B cell (primary cell): ENCODE measurements at regions not wholly inside any gene's neighbourhood (a gene's known extent, or its start where the extent isn't known, plus 50 kb on each side); places are given as distances from the start of the nearest gene placed in this dataset.

ENCODE experiments used
- ATAC-seq: fragments of 200-7000 bp; cut with Tn5 transposase; one replicate; pipeline ENCODE4 v1.10.0; 2021; ENCODE audit warnings: low read depth, mild to moderate bottlenecking, moderate number of reproducible peaks, moderate library complexity
- CTCF ChIA-PET: fragments of 350-600 bp; sonication (Branson Sonifier 250); formaldehyde crosslinking; loops from one replicate; lab custom pipeline; 2021; ENCODE audit warnings: antibody characterized with exemption, inconsistent platforms; lab: Charles Lee
- POLR2A ChIA-PET: fragments of 350-600 bp; sonication (Branson Sonifier 250); formaldehyde crosslinking; loops from one replicate; lab custom pipeline; 2021; ENCODE audit warnings: antibody characterized with exemption; lab: Charles Lee
- DNase-seq: peaks from one replicate; pipeline ENCODE4 v3.0.0; 2013
- H2AFZ ChIP-seq: 2 replicates; pipeline ENCODE4 v1.6.1; 2012; ENCODE audit warnings: mild to moderate bottlenecking, low read depth, low read length; ENCODE audit not compliant: insufficient read depth, poor library complexity, severe bottlenecking
- H3K27ac ChIP-seq, 2 donors: 1 replicate in 1 of 2; 2 replicates in 1 of 2; pipeline ENCODE4 v1.5.1; 2012 to 2013; ENCODE audit warnings: low read length in 2 of 2, mild to moderate bottlenecking in 2 of 2, moderate library complexity in 1 of 2
- H3K27me3 ChIP-seq, 4 experiments: fragments of 200-600 bp in 1 of 4; sonication (generic) in 1 of 4; replicated peaks in 1 of 4; 1 replicate in 2 of 4; 2 replicates in 2 of 4; pipeline versions ENCODE4 v1.6.1 to v1.7.0; 2013 to 2016; ENCODE audit warnings: low read length in 3 of 4, mild to moderate bottlenecking in 2 of 4, mixed read lengths in 1 of 4, moderate library complexity in 1 of 4; ENCODE audit not compliant: insufficient read depth in 4 of 4, control insufficient read depth in 3 of 4; ENCODE audit errors: control extremely low read depth in 1 of 4
- H3K36me3 ChIP-seq, 2 experiments: replicated peaks in 1 of 2; 1 replicate in 1 of 2; 2 replicates in 1 of 2; pipeline versions ENCODE4 v1.6.1 to v1.7.1; 2013; ENCODE audit warnings: low read length in 1 of 2; ENCODE audit not compliant: insufficient read depth in 2 of 2, control insufficient read depth in 1 of 2; ENCODE audit errors: control extremely low read depth in 1 of 2, extremely low read depth in 1 of 2
- H3K4me1 ChIP-seq, 2 donors: fragments of 200-600 bp in 1 of 2; sonication (generic) in 1 of 2; 1 replicate in 1 of 2; 2 replicates in 1 of 2; pipeline versions ENCODE4 v1.5.1 to v1.6.1; 2013 to 2017; ENCODE audit warnings: low read length in 2 of 2; ENCODE audit not compliant: control insufficient read depth in 2 of 2, insufficient read depth in 2 of 2
- H3K4me2 ChIP-seq: replicated peaks from 2 replicates; pipeline ENCODE3; 2012; ENCODE audit warnings: mild to moderate bottlenecking, low read depth, low read length; ENCODE audit not compliant: poor library complexity, severe bottlenecking
- H3K4me3 ChIP-seq, 5 experiments: fragments of 200-600 bp in 1 of 5; sonication (generic) in 1 of 5; 1 replicate in 3 of 5; 2 replicates in 2 of 5; pipeline versions ENCODE4 v1.5.1 to v1.7.0; 2011 to 2016; ENCODE audit warnings: low read length in 4 of 5, mild to moderate bottlenecking in 4 of 5, low read depth in 2 of 5, control low read depth in 1 of 5, moderate library complexity in 1 of 5; ENCODE audit not compliant: insufficient read depth in 1 of 5; ENCODE audit errors: control extremely low read depth in 1 of 5, extremely low read depth in 1 of 5
- H3K79me2 ChIP-seq: fragments of 200-600 bp; sonication (generic); one replicate; pipeline ENCODE4 v1.6.0; 2016; ENCODE audit warnings: low read length; ENCODE audit not compliant: control insufficient read depth, insufficient read depth
- H3K9ac ChIP-seq: fragments of 200-600 bp; sonication (generic); 2 replicates; pipeline ENCODE4 v1.6.1; 2017; ENCODE audit warnings: mild to moderate bottlenecking, low read length, moderate library complexity
- H3K9me3 ChIP-seq, 3 donors: one replicate each; pipeline versions ENCODE4 v1.6.1 to v1.7.1; 2013; ENCODE audit warnings: low read length in 2 of 3; ENCODE audit not compliant: control insufficient read depth in 2 of 3, insufficient read depth in 1 of 3; ENCODE audit errors: control extremely low read depth in 1 of 3
- H4K20me1 ChIP-seq: 2 replicates; pipeline ENCODE4 v1.6.0; 2012; ENCODE audit warnings: mild to moderate bottlenecking, low read length; ENCODE audit not compliant: insufficient read depth, control insufficient read depth, poor library complexity, severe bottlenecking
- H3K27ac Mint-ChIP-seq: one replicate; pipeline ENCODE4 v1.8.0; 2021; ENCODE audit warnings: mixed read lengths
- H3K27me3 Mint-ChIP-seq: one replicate; pipeline ENCODE4 v1.8.0; 2021; ENCODE audit warnings: mixed read lengths
- H3K4me1 Mint-ChIP-seq: one replicate; pipeline ENCODE4 v1.8.0; 2021; ENCODE audit warnings: mixed read lengths
- H3K4me3 Mint-ChIP-seq: one replicate; pipeline ENCODE4 v1.8.0; 2021; ENCODE audit warnings: mixed read lengths
- H3K9me3 Mint-ChIP-seq: one replicate; pipeline ENCODE4 v1.8.0; 2022; ENCODE audit warnings: mixed read lengths; ENCODE audit not compliant: insufficient read depth
- CTCF ChIP-seq: fragments of 200-600 bp; IDR thresholded peaks from one replicate; pipeline ENCODE4 v1.8.0; 2022; ENCODE audit warnings: antibody characterized with exemption, mild to moderate bottlenecking
- EZH2 ChIP-seq: IDR thresholded peaks from 2 replicates; pipeline ENCODE4 v1.6.1; 2012; ENCODE audit warnings: borderline replicate concordance, low read depth, mild to moderate bottlenecking, moderate library complexity, low read length; ENCODE audit not compliant: insufficient read depth, poor library complexity, severe bottlenecking
- WGBS: methylation state at CpG from one replicate; pipeline ENCODE4 v1.1.5; 2013; ENCODE audit warnings: missing lambda C conversion rate; ENCODE audit not compliant: insufficient coverage; 5-methylcytosine and 5-hydroxymethylcytosine counted together
- intact Hi-C: fragments of 100-400 bp; cut with micrococcal nuclease; formaldehyde crosslinking; loops from one replicate; pipeline ENCODE4 v1.10.0; 2022

- CTCF ChIA-PET = no interaction called here
- no peak overlapping the region for H3K4me3 Mint-ChIP-seq
Measured at GRCh38 chr11:114988644-114989043, 310.3 kb downstream of the NXPE2 start.

GRCh38 chr11:114989536-114989935, 311.2 kb downstream of the NXPE2 start:
- TF ChIP-seq CTCF (no peak), EZH2 (no peak)
- no peak overlapping the region for H2AFZ ChIP-seq
- ChIA-PET CTCF (no interaction called here), POLR2A (no interaction called here)
- H4K20me1 ChIP-seq = no peaks in the 10 kb centered on the region
- Mint-ChIP-seq H3K27me3 (no peaks in the 10 kb centered on the region), H3K4me1 (no peaks in the 10 kb centered on the region), H3K4me3 (no peak overlapping the region), H3K9me3 (no peaks in the 10 kb centered on the region), H3K27ac (no peak overlapping the region)
- no peaks in the 10 kb centered on the region for H3K27me3 ChIP-seq
- H3K27ac ChIP-seq = no peak overlapping the region
- H3K9ac ChIP-seq = no peak overlapping the region
- WGBS = 83% methylated on average over 8 of the region's 9 CpGs
- no peaks in the 10 kb centered on the region for H3K36me3 ChIP-seq
- no peaks in the 10 kb centered on the region for H3K4me1 ChIP-seq
- H3K9me3 ChIP-seq = no peaks in the 10 kb centered on the region
- ATAC-seq (no peak), DNase-seq (no peak)
- intact Hi-C loops = no loop called here
- H3K79me2 ChIP-seq = no peaks in the 10 kb centered on the region
- H3K4me3 ChIP-seq = no peak overlapping the region
- H3K4me2 ChIP-seq = no peak overlapping the region

More at GRCh38 chr11:114988644-114989043, 310.3 kb downstream of the NXPE2 start:
- Histone ChIP-seq H3K36me3 (no peaks in the 10 kb centered on the region), H3K79me2 (no peaks in the 10 kb centered on the region), H3K9ac (no peak overlapping the region), H3K27ac (no peak overlapping the region), H3K27me3 (no peaks in the 10 kb centered on the region), H2AFZ (no peak overlapping the region), H4K20me1 (no peaks in the 10 kb centered on the region), H3K4me2 (no peak overlapping the region), H3K4me1 (no peaks in the 10 kb centered on the region), H3K4me3 (no peak overlapping the region), H3K9me3 (no peaks in the 10 kb centered on the region)
- Mint-ChIP-seq H3K27ac (no peak overlapping the region), H3K4me1 (no peaks in the 10 kb centered on the region), H3K27me3 (no peaks in the 10 kb centered on the region), H3K9me3 (no peaks in the 10 kb centered on the region)
- DNase-seq (no peak), ATAC-seq (no peak)
- TF ChIP-seq CTCF = no peak
- TF ChIP-seq EZH2 = no peak
- intact Hi-C loops = no loop called here
- POLR2A ChIA-PET = no interaction called here
- 83% methylated on average over 14 of the region's 14 CpGs for WGBS
